Right lobe of liver (tissue), 4 donors: ENCODE measurements at regions not wholly inside any gene's neighbourhood (a gene's known extent, or its start where the extent isn't known, plus 50 kb on each side); places are given as distances from the start of the nearest gene placed in this dataset.

Experiments used
- CTCF ChIP-seq, 4 donors: fragments of 200-600 bp in 3 of 4; fragments of 450-650 bp in 1 of 4; IDR thresholded peaks; one replicate each; pipeline versions ENCODE4 v1.5.1 to v1.8.0; 2016 to 2022; ENCODE audit warnings: antibody characterized with exemption in 4 of 4, mild to moderate bottlenecking in 2 of 4
- POLR2A ChIP-seq: fragments of 450-650 bp; IDR thresholded peaks from one replicate; pipeline ENCODE4 v1.6.1; 2017; ENCODE audit warnings: antibody characterized with exemption, mild to moderate bottlenecking
- donor health status: DM: no; HTN: no; CAD: no.
- donor health status: DM: no; HTN: no; CAD: no.
- donor health status: DM: no; HTN: yes; CAD: no.

GRCh38 chr3:81303321-81303720, 458.1 kb downstream of the GBE1 start:
- no peak for TF ChIP-seq POLR2A
- TF ChIP-seq CTCF (IDR thresholded peaks at IDR 0.05), result no peak
